Esophagus squamous epithelium (tissue), 5 donors: ENCODE measurements at regions not wholly inside any gene's neighbourhood (a gene's known extent, or its start where the extent isn't known, plus 50 kb on each side); places are given as distances from the start of the nearest gene placed in this dataset.

ENCODE experiments used
- DNase-seq: peaks from one replicate; lab custom pipeline; 2025; lab: John Stamatoyannopoulos, UW
- H3K27ac ChIP-seq, 4 donors: fragments of 200-600 bp; sonication (generic); one replicate each; pipeline ENCODE4 v1.5.1; 2016 to 2019; ENCODE audit warnings: mild to moderate bottlenecking in 1 of 4
- H3K27me3 ChIP-seq, 4 donors: fragments of 200-600 bp; sonication (generic); 1 replicate in 3 of 4; 2 replicates in 1 of 4; pipeline versions ENCODE4 v1.5.1 to v1.6.0; 2017 to 2021; ENCODE audit warnings: antibody characterized with exemption in 1 of 4
- H3K36me3 ChIP-seq, 3 donors: fragments of 200-600 bp; sonication (generic); one replicate each; pipeline ENCODE4 v1.5.1; 2016 to 2019
- H3K4me1 ChIP-seq, 3 donors: fragments of 200-600 bp; sonication (generic); one replicate each; pipeline ENCODE4 v1.5.1; 2017 to 2019
- H3K4me3 ChIP-seq, 4 donors: fragments of 200-600 bp; sonication (generic); 1 replicate in 3 of 4; 2 replicates in 1 of 4; pipeline ENCODE4 v1.5.1; 2016 to 2019; ENCODE audit warnings: mild to moderate bottlenecking in 2 of 4, moderate library complexity in 1 of 4
- H3K9me3 ChIP-seq, 3 donors: fragments of 200-600 bp; sonication (generic); one replicate each; pipeline ENCODE4 v1.5.1; 2016 to 2019
- POLR2A ChIP-seq, 4 donors: fragments of 450-650 bp; IDR thresholded peaks; one replicate each; pipeline ENCODE4 v1.6.1; 2017; ENCODE audit warnings: antibody characterized with exemption in 4 of 4, mild to moderate bottlenecking in 4 of 4, moderate library complexity in 3 of 4
- WGBS, 2 donors: methylation state at CpG; one replicate each; pipeline ENCODE4 v1.1.5; 2018; 5-methylcytosine and 5-hydroxymethylcytosine counted together
- intact Hi-C: fragments of 100-400 bp; cut with DNase I; formaldehyde crosslinking; loops from one replicate; pipeline ENCODE4 v1.15.0; 2022
- TF ChIP-seq, protein P1 (sequence below), 6 experiments: fragments of 450-650 bp in 4 of 6; fragments of 200-600 bp in 2 of 6; sonication (generic) in 2 of 6; IDR thresholded peaks; one replicate each; pipeline ENCODE4 v1.5.1; 2016 to 2019; ENCODE audit warnings: antibody characterized with exemption in 6 of 6, mild to moderate bottlenecking in 4 of 6, moderate library complexity in 4 of 6
- donor health status: DM: yes; HTN: yes; CAD: no.

DNA sequence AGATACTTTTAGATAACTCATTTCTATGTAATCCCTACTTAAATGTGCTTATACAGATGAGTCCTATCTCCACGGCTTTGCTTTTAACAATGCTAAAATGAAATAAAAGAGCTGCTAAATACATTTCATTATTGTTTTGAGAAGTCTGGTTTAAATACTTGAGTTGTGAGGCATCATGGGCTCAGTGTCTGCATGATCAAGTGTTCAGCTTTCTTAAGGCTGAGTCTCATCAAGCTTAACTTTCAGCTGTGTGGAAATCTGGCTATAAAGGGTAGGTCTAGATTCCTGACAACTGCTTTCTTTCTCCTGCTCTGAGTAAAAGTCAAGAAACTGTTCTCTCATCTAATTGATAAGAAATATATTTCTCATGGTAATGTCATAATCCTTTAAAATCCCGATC lies 235.4 kb downstream of the FSCB start:
- TF ChIP-seq, protein P1, sequence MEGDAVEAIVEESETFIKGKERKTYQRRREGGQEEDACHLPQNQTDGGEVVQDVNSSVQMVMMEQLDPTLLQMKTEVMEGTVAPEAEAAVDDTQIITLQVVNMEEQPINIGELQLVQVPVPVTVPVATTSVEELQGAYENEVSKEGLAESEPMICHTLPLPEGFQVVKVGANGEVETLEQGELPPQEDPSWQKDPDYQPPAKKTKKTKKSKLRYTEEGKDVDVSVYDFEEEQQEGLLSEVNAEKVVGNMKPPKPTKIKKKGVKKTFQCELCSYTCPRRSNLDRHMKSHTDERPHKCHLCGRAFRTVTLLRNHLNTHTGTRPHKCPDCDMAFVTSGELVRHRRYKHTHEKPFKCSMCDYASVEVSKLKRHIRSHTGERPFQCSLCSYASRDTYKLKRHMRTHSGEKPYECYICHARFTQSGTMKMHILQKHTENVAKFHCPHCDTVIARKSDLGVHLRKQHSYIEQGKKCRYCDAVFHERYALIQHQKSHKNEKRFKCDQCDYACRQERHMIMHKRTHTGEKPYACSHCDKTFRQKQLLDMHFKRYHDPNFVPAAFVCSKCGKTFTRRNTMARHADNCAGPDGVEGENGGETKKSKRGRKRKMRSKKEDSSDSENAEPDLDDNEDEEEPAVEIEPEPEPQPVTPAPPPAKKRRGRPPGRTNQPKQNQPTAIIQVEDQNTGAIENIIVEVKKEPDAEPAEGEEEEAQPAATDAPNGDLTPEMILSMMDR (IDR thresholded peaks at IDR 0.05) = no peak
- TF ChIP-seq POLR2A (IDR thresholded peaks at IDR 0.05) = no peak
- Histone ChIP-seq H3K4me1 (no peaks in the 10 kb centered on the region), H3K27me3 (no peaks in the 10 kb centered on the region), H3K9me3 (no peaks in the 10 kb centered on the region), H3K36me3 (no peaks in the 10 kb centered on the region), H3K27ac (no peak overlapping the region), H3K4me3 (no peak overlapping the region)
- 51 to 56% methylated on average over 2 of the region's 2 CpGs for WGBS, 2 donors
- DNase-seq = no peak
- intact Hi-C loops = no loop called here

DNA sequence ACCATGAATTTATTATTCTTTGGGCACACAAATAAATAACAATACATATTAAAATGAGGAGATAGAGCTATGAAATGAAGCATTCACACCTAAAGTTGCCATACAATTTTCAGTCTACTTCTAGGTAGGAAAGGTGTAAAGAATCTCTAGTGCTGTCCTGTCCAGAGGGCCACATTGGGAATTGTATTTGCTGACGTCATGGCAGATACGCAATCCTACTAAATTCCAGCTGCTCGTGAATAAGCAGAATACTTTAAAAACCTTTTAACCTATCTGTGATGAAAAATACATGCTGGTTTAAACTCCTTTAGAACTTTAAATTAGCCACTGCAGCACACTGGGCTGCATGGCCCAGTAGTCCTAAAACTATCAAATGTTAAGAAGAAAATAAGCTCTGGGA lies 236.1 kb downstream of the FSCB start:
- WGBS, 2 donors = 79 to 91% methylated on average over 3 of the region's 3 CpGs
- no peaks in the 10 kb centered on the region for H3K27me3 ChIP-seq
- H3K27ac ChIP-seq = no peak overlapping the region
- TF ChIP-seq, protein P1 (IDR thresholded peaks at IDR 0.05) = no peak
- no peak for TF ChIP-seq POLR2A (IDR thresholded peaks at IDR 0.05)
- intact Hi-C loops = no loop called here
- no peaks in the 10 kb centered on the region for H3K36me3 ChIP-seq
- no peaks in the 10 kb centered on the region for H3K4me1 ChIP-seq
- no peak for DNase-seq
- no peaks in the 10 kb centered on the region for H3K9me3 ChIP-seq
- H3K4me3 ChIP-seq = no peak overlapping the region

DNA sequence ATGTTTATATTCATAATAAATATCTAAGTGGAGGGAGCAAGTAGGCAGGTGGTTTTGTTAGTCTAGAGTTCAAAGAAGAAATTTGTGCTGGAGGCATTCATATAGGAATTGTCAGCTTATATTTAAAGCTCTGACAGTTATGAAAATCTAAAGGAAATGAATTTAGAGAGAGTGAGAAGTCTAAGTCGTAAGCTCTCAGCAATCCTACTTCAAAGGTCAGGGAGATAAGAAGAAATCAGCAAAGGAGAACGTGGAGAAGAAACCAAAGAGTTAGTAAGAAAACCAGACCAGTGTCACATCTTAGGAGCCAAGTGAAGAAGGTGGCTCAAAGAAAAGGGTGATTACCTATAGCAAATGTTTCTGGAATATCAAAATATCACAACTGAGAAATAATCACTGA lies 241.8 kb downstream of the FSCB start:
- Histone ChIP-seq H3K27me3 (no peaks in the 10 kb centered on the region), H3K4me1 (no peaks in the 10 kb centered on the region), H3K36me3 (no peaks in the 10 kb centered on the region), H3K4me3 (no peak overlapping the region), H3K9me3 (no peaks in the 10 kb centered on the region), H3K27ac (no peak overlapping the region)
- no peak for TF ChIP-seq POLR2A (IDR thresholded peaks at IDR 0.05)
- TF ChIP-seq, protein P1 (IDR thresholded peaks at IDR 0.05) = no peak
- intact Hi-C loops = no loop called here
- 49 to 55% methylated on average over 2 of the region's 2 CpGs for WGBS, 2 donors
- no peak for DNase-seq

DNA sequence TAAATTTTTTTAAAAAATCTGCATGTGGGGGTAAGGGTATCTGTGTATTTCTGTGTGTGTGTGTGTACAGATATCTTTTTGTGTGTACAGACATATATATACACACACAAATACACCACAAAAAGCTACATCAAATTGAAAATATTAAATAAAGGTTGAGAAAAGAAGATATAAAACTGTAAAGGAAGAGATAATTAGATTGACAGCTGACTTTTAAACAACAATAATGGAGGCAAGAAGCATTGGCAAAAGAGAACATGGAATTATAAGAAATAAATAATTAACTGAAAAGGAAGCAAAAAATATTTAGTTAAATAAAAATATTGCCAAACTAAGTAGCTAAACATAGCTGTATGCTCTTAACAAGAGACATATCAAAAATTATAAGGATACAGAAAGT lies 291.4 kb downstream of the FSCB start:
- H3K27me3 ChIP-seq = no peaks in the 10 kb centered on the region
- TF ChIP-seq, protein P1 (IDR thresholded peaks at IDR 0.05) = no peak
- TF ChIP-seq POLR2A (IDR thresholded peaks at IDR 0.05) = no peak

DNA sequence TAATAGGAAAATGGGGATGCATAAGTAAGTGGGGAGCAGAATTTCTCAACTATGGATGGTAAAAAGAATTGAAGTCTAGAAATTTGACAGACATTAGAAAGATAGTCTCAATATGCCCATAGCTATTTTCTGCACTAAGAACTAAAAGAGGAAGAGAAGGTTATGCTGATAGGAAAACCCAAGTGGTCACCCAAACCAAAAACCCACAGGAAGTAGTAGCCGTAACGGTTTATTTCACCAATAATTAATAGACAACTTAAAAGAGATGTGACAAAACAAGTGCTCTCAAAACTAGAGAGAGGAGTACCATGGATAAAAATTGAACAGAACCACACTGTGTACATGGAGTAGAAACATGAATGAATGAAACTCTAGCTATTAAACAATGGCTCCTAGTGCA lies 295.4 kb downstream of the FSCB start:
- no peak overlapping the region for H3K4me3 ChIP-seq
- intact Hi-C loops = no loop called here
- H3K36me3 ChIP-seq = no peaks in the 10 kb centered on the region
- no peaks in the 10 kb centered on the region for H3K9me3 ChIP-seq
- DNase-seq = no peak
- H3K4me1 ChIP-seq = no peaks in the 10 kb centered on the region
- 38 to 71% methylated on average over 2 of the region's 2 CpGs for WGBS, 2 donors
- no peak for TF ChIP-seq POLR2A (IDR thresholded peaks at IDR 0.05)
- TF ChIP-seq, protein P1 (IDR thresholded peaks at IDR 0.05) = no peak
- no peaks in the 10 kb centered on the region for H3K27me3 ChIP-seq
- H3K27ac ChIP-seq = no peak overlapping the region

More for the DNA sequence above, 291.4 kb downstream of the FSCB start:
- H3K9me3 ChIP-seq = no peaks in the 10 kb centered on the region
- no peaks in the 10 kb centered on the region for H3K36me3 ChIP-seq
- H3K4me3 ChIP-seq = no peak overlapping the region
- DNase-seq = no peak
- H3K27ac ChIP-seq = no peak overlapping the region
- intact Hi-C loops = no loop called here
- H3K4me1 ChIP-seq = no peaks in the 10 kb centered on the region
